Middle frontal gyrus (tissue), 1 donor: ENCODE measurements at regions not wholly inside any gene's neighbourhood (a gene's known extent, or its start where the extent isn't known, plus 50 kb on each side); places are given as distances from the start of the nearest gene placed in this dataset.

Source experiments
- DNase-seq: peaks from one replicate; pipeline ENCODE4 v3.0.0-alpha.2; 2015; ENCODE audit warnings: low spot score; ENCODE audit errors: extremely low spot score

GRCh38 chr3:144129536-144130214, 158.1 kb downstream of the DIPK2A start:
- no peak for DNase-seq

DNA sequence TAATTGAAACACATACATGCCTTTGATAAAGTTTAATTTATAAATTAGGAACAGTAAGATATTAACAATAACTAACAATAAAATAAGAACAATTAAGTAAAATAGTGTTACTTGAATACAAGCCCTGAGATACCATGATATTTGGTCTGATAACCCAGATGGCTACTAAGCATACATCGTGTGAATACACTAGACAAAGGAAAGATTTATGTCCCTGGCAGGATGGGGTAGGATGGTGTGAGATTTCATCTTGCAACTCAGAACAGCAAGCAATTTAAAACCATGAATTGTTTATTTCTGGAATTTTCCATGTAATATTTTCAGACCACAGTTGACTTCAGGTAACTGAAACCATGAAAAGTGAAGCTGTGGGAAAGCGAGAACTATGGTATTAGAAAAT, 169.5 kb downstream of the DIPK2A start:
- DNase-seq: no peak

- DNase-seq: no peak
These were observed 169.9 kb downstream of the DIPK2A start for GRCh38 chr3:144141496-144141895.

- DNase-seq: no peak
These were observed 170.7 kb downstream of the DIPK2A start for GRCh38 chr3:144142151-144142840.

DNA sequence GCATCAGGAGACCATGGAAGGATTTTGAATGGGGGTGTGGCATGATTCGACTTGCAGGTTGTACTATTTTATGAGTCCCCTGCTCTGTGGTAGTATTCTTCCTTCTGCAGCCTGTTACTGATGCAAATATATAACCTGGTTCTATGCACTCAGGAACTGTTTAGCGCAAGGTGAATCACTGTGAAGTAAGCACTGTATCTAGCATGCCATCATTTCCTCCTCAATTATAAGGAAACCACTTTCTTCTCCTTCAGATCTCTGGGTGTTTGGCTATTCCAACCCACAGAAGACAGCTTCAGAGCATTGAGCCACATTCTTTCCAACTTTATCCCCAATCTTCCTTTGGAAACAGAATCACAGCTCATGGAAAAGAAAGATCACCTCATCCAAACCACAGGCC, 176.7 kb downstream of the DIPK2A start:
- no peak for DNase-seq

DNA sequence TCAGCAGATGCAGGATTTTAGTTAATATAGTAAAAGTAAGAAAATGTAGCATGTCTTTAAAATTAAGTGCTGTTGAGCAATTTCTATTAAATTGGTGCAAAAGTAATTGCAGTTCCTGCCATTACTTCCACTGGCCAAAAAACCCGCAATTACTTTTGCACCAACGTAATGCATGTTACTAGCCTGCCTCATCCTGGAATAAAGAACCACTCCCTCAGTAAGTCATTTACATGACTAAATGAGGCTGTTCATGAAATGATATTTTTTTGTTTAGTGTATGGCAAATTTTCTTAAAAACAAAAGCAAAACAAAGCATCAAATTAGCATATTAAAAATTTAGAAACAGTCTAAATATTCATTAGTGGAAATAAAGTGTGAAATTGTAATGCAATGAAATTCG, 180.4 kb downstream of the DIPK2A start:
- DNase-seq: no peak

DNA sequence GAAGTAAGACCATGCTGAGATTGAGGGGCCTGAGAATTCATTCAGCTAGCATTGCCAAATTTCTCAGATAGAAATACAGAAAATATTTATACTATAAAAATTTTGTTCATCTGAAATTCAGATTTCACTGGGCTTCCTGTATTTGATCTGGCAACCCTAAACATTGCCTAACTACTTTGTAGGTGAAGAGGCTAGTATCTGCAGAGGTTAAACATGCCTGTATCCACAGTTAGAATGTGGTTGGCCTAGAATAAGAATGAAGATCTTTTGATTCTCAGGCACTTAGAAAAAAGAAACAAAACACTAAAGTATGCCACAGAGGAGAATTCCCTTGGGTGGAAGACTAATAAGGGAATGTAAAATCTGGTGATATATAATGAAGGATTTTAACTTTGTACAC, 189.0 kb downstream of the DIPK2A start:
- no peak for DNase-seq

DNA sequence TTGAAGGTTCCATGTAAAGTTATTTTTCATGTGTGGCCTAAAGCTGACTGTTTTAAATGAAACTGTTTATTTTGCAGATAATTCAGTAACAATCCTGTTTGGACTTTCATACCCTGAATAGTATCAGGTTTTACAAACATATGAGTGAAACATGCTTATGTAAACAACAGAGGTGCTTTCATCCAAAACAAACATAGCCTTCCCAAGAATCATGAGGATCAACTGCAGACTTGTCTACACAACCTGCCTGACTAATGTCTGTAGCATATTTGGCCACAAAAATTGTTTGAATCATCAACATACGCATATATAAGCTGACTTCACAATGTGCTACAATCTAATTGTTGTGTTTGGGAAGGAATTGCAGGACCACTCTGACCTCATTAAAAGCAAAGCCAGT, 190.4 kb downstream of the DIPK2A start:
- no peak for DNase-seq

DNA sequence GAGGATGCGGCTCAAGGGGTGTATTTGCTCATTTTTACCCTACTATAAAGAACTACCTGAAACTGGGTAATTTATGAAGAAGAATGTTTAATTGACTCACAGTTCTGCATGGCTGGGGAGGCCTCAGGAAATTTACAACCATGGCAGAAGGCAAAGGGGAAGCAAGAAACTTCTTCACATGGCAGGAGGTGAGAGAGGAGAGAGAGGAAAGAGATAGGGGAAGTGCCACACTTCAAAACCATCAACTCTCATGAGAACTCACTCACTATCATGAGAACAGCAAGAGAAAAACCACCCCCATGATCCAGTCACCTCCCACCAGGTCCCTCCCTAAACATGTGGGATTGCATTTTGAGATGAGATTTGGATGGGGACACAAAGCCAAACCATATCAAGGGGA, 192.7 kb downstream of the DIPK2A start:
- DNase-seq: no peak

- no peak for DNase-seq
These were observed 193.9 kb downstream of the DIPK2A start for GRCh38 chr3:144165482-144165881.

DNA sequence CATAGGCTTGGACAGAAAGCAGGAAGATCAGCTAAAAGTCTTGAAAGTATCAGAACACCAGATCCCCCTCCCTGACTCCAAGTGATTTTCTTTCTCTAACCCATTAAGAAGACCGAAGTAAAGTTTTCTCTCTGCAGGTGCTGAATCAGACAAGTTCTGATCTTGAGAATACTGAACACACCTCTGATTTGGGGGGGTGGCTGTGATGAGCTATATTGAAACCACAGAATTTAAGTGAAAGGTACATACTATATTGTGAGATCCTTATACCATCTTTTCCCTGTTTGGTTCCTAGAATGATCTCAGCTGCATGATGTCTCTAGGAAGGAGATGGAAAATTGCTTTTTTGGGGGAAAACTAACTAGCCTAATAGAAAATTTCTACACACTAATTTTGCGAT, 196.0 kb downstream of the DIPK2A start:
- DNase-seq: no peak

- DNase-seq: no peak
These were observed 201.9 kb downstream of the DIPK2A start for GRCh38 chr3:144173491-144173890.

DNA sequence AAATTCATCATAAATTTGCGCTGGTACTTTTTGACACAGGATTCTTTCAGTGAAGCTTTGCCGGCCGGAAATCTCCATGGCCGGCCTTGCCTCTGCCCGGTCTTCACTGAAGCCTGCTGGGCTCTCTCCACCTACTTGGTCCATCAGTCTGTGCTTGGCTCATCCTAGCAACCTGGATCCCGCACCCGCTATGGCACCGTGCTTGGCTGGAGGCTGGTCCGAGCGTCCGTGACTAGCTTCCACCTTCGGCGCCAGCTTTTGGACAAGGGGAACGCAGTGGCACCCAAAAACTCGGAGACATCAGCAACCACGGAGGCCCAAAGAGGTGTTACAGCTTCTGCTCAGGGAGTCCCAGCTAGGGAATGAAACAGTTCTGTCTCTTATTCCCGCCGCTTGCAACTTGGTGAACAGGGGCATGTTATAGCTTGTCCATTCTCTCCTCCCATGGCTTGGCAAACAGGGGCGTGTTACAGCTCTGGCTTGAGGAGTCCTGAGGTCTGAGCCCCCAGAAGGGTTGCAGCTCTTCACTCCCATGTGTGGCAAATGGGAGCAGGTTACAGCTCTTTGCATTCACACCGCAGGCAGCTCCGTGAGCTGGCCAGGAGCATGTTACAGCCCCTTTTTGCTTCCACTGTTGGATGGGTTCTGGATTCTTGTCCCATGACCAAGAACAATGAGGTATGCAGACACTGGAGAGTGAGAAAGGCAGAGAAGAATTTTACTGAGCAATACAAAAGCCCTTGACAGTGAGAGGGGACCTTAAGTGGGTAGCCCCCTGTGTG, 204.2 kb downstream of the DIPK2A start:
- DNase-seq: no peak

DNA sequence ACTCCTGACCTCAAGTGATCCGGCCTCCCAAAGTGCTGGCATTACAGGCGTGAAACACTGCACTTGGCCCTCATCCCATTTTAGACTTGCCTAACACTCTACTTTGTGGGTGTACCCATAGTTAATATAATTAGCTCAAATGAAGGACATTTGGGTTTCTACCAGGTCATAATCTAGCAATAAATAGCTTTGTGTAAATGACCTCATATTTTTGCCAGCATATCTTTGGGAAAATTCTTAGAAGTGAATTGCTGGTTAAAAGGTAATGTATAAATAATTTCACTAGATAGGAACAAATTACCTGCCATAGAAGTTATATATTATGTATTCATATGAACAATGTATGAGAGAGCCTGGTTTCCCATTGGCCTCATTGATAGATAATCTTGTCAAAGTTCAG, 206.0 kb downstream of the DIPK2A start:
- no peak for DNase-seq

- DNase-seq: no peak
These were observed 207.0 kb downstream of the DIPK2A start for GRCh38 chr3:144178607-144179006.

- DNase-seq: no peak
These were observed 209.4 kb downstream of the DIPK2A start for GRCh38 chr3:144181062-144181461.

DNA sequence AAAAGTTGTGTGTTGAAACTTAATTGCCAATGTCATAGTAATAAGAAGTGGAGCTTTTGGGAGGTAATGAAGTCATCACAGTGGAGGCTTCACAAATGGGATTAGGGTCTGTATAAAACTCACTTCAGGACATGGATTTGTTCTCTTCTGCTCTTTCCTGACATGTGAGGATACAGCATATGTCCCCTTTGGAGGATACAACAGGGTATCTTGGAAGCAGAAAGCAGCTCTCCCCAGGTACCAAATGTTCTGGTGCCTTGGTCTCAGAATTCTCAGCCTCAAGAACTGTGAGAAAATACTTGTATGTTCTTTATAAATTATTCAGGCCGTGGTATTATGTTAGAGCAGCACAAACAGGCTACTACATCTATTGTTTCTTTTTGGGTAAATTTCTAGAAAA, 210.9 kb downstream of the DIPK2A start:
- DNase-seq: no peak

- no peak for DNase-seq
These were observed 213.7 kb downstream of the DIPK2A start for GRCh38 chr3:144185276-144185675.

GRCh38 chr3:144187531-144188210, 216.0 kb downstream of the DIPK2A start:
- DNase-seq: no peak

GRCh38 chr3:144189044-144189443, 217.4 kb downstream of the DIPK2A start:
- DNase-seq: no peak

GRCh38 chr3:144197116-144197515, 225.5 kb downstream of the DIPK2A start:
- no peak for DNase-seq

DNA sequence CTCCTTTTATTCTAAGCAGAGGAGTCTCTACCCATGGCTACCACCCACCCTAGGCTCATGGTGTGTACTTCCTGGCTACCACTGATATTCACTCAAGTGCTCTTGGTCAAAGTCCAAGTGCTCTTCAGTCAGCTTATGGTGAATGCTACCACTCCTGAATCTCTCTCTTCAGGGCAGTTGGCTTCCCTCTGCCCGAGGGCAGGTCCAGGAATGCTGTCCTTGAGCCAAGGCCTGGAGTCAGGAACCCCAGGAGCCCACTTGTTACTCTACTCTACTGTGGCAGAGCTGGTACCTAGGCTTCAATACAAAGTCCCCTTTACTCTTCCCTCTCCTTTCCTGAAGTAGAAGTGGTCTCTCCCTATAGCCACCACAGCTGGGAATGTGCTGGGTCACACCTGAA, 226.0 kb downstream of the DIPK2A start:
- DNase-seq: no peak
